ENCODE measurements at regions not wholly inside any gene's neighbourhood (a gene's known extent, or its start where the extent isn't known, plus 50 kb on each side); places are given as distances from the start of the nearest gene placed in this dataset.

- no peaks in the 10 kb centered on the region for H3K36me3 ChIP-seq (ENCODE audit: control insufficient read depth, insufficient read depth, low read length)
- H3K9me3 ChIP-seq (ENCODE audit: control insufficient read depth, insufficient read depth, low read length), result no peaks in the 10 kb centered on the region
- no peak overlapping the region for H3K4me3 ChIP-seq (ENCODE audit: low read depth, low read length)
- no peaks in the 10 kb centered on the region for H3K27me3 ChIP-seq (ENCODE audit: control insufficient read depth, insufficient read depth, low read length)
- no peak overlapping the region for H3K9ac ChIP-seq (ENCODE audit: low read depth, low read length)
- H3K4me1 ChIP-seq (ENCODE audit: control insufficient read depth, insufficient read depth, low read length), result no peaks in the 10 kb centered on the region
Measured at GRCh38 chr5:103458497-103459040, 104.0 kb downstream of the NUDT12 start.

GRCh38 chr5:103456476-103456875, 106.1 kb downstream of the NUDT12 start:
- Histone ChIP-seq H3K36me3 (ENCODE audit: control insufficient read depth, insufficient read depth, low read length) (no peaks in the 10 kb centered on the region), H3K27me3 (ENCODE audit: control insufficient read depth, insufficient read depth, low read length) (no peaks in the 10 kb centered on the region), H3K4me1 (ENCODE audit: control insufficient read depth, insufficient read depth, low read length) (no peaks in the 10 kb centered on the region), H3K4me3 (ENCODE audit: low read depth, low read length) (no peak overlapping the region), H3K9ac (ENCODE audit: low read depth, low read length) (no peak overlapping the region), H3K9me3 (ENCODE audit: control insufficient read depth, insufficient read depth, low read length) (no peaks in the 10 kb centered on the region)

GRCh38 chr5:103455796-103456195, 106.8 kb downstream of the NUDT12 start:
- H3K9ac ChIP-seq (ENCODE audit: low read depth, low read length), result no peak overlapping the region
- no peak overlapping the region for H3K4me3 ChIP-seq (ENCODE audit: low read depth, low read length)
- H3K36me3 ChIP-seq (ENCODE audit: control insufficient read depth, insufficient read depth, low read length), result no peaks in the 10 kb centered on the region
- no peaks in the 10 kb centered on the region for H3K9me3 ChIP-seq (ENCODE audit: control insufficient read depth, insufficient read depth, low read length)
- no peaks in the 10 kb centered on the region for H3K4me1 ChIP-seq (ENCODE audit: control insufficient read depth, insufficient read depth, low read length)
- H3K27me3 ChIP-seq (ENCODE audit: control insufficient read depth, insufficient read depth, low read length), result no peaks in the 10 kb centered on the region

- Histone ChIP-seq H3K9me3 (ENCODE audit: control insufficient read depth, insufficient read depth, low read length) (no peaks in the 10 kb centered on the region), H3K27me3 (ENCODE audit: control insufficient read depth, insufficient read depth, low read length) (no peaks in the 10 kb centered on the region), H3K4me3 (ENCODE audit: low read depth, low read length) (no peak overlapping the region), H3K9ac (ENCODE audit: low read depth, low read length) (no peak overlapping the region), H3K36me3 (ENCODE audit: control insufficient read depth, insufficient read depth, low read length) (no peaks in the 10 kb centered on the region), H3K4me1 (ENCODE audit: control insufficient read depth, insufficient read depth, low read length) (no peaks in the 10 kb centered on the region)
Measured at GRCh38 chr5:103454770-103455169, 107.8 kb downstream of the NUDT12 start.

- Histone ChIP-seq H3K4me1 (ENCODE audit: control insufficient read depth, insufficient read depth, low read length) (no peaks in the 10 kb centered on the region), H3K4me3 (ENCODE audit: low read depth, low read length) (no peak overlapping the region), H3K9ac (ENCODE audit: low read depth, low read length) (no peak overlapping the region), H3K27me3 (ENCODE audit: control insufficient read depth, insufficient read depth, low read length) (no peaks in the 10 kb centered on the region), H3K9me3 (ENCODE audit: control insufficient read depth, insufficient read depth, low read length) (no peaks in the 10 kb centered on the region), H3K36me3 (ENCODE audit: control insufficient read depth, insufficient read depth, low read length) (no peaks in the 10 kb centered on the region)
Measured at GRCh38 chr5:103452666-103453065, 109.9 kb downstream of the NUDT12 start.

- Histone ChIP-seq H3K27me3 (ENCODE audit: control insufficient read depth, insufficient read depth, low read length) (no peaks in the 10 kb centered on the region), H3K4me1 (ENCODE audit: control insufficient read depth, insufficient read depth, low read length) (no peaks in the 10 kb centered on the region), H3K36me3 (ENCODE audit: control insufficient read depth, insufficient read depth, low read length) (no peaks in the 10 kb centered on the region), H3K9me3 (ENCODE audit: control insufficient read depth, insufficient read depth, low read length) (no peaks in the 10 kb centered on the region), H3K9ac (ENCODE audit: low read depth, low read length) (no peak overlapping the region), H3K4me3 (ENCODE audit: low read depth, low read length) (no peak overlapping the region)
Measured at GRCh38 chr5:103452089-103452488, 110.5 kb downstream of the NUDT12 start.

- no peaks in the 10 kb centered on the region for H3K4me1 ChIP-seq (ENCODE audit: control insufficient read depth, insufficient read depth, low read length)
- H3K9ac ChIP-seq (ENCODE audit: low read depth, low read length), result no peak overlapping the region
- H3K4me3 ChIP-seq (ENCODE audit: low read depth, low read length), result no peak overlapping the region
- no peaks in the 10 kb centered on the region for H3K27me3 ChIP-seq (ENCODE audit: control insufficient read depth, insufficient read depth, low read length)
- H3K9me3 ChIP-seq (ENCODE audit: control insufficient read depth, insufficient read depth, low read length), result no peaks in the 10 kb centered on the region
- H3K36me3 ChIP-seq (ENCODE audit: control insufficient read depth, insufficient read depth, low read length), result no peaks in the 10 kb centered on the region
Measured at GRCh38 chr5:103451261-103451660, 111.3 kb downstream of the NUDT12 start.

GRCh38 chr5:103450333-103451061, 112.1 kb downstream of the NUDT12 start:
- no peak overlapping the region for H3K9ac ChIP-seq (ENCODE audit: low read depth, low read length)
- H3K27me3 ChIP-seq (ENCODE audit: control insufficient read depth, insufficient read depth, low read length), result no peaks in the 10 kb centered on the region
- no peaks in the 10 kb centered on the region for H3K9me3 ChIP-seq (ENCODE audit: control insufficient read depth, insufficient read depth, low read length)
- H3K4me1 ChIP-seq (ENCODE audit: control insufficient read depth, insufficient read depth, low read length), result no peaks in the 10 kb centered on the region
- H3K36me3 ChIP-seq (ENCODE audit: control insufficient read depth, insufficient read depth, low read length), result no peaks in the 10 kb centered on the region
- no peak overlapping the region for H3K4me3 ChIP-seq (ENCODE audit: low read depth, low read length)

- Histone ChIP-seq H3K27me3 (ENCODE audit: control insufficient read depth, insufficient read depth, low read length) (no peaks in the 10 kb centered on the region), H3K36me3 (ENCODE audit: control insufficient read depth, insufficient read depth, low read length) (no peaks in the 10 kb centered on the region)
Measured at GRCh38 chr5:103446813-103447212, 115.8 kb downstream of the NUDT12 start.

GRCh38 chr5:103445426-103446035, 117.1 kb downstream of the NUDT12 start:
- H3K36me3 ChIP-seq (ENCODE audit: control insufficient read depth, insufficient read depth, low read length), result no peaks in the 10 kb centered on the region
- no peaks in the 10 kb centered on the region for H3K4me1 ChIP-seq (ENCODE audit: control insufficient read depth, insufficient read depth, low read length)
- H3K9me3 ChIP-seq (ENCODE audit: control insufficient read depth, insufficient read depth, low read length), result no peaks in the 10 kb centered on the region
- no peak overlapping the region for H3K9ac ChIP-seq (ENCODE audit: low read depth, low read length)
- H3K27me3 ChIP-seq (ENCODE audit: control insufficient read depth, insufficient read depth, low read length), result no peaks in the 10 kb centered on the region
- no peak overlapping the region for H3K4me3 ChIP-seq (ENCODE audit: low read depth, low read length)

More at GRCh38 chr5:103446813-103447212, 115.8 kb downstream of the NUDT12 start:
- no peaks in the 10 kb centered on the region for H3K9me3 ChIP-seq (ENCODE audit: control insufficient read depth, insufficient read depth, low read length)
- H3K9ac ChIP-seq (ENCODE audit: low read depth, low read length), result no peak overlapping the region
- no peak overlapping the region for H3K4me3 ChIP-seq (ENCODE audit: low read depth, low read length)
- no peaks in the 10 kb centered on the region for H3K4me1 ChIP-seq (ENCODE audit: control insufficient read depth, insufficient read depth, low read length)

- H3K9me3 ChIP-seq (ENCODE audit: control insufficient read depth, insufficient read depth, low read length), result no peaks in the 10 kb centered on the region
- no peak overlapping the region for H3K4me3 ChIP-seq (ENCODE audit: low read depth, low read length)
- no peak overlapping the region for H3K9ac ChIP-seq (ENCODE audit: low read depth, low read length)
- H3K36me3 ChIP-seq (ENCODE audit: control insufficient read depth, insufficient read depth, low read length), result no peaks in the 10 kb centered on the region
- no peaks in the 10 kb centered on the region for H3K4me1 ChIP-seq (ENCODE audit: control insufficient read depth, insufficient read depth, low read length)
- H3K27me3 ChIP-seq (ENCODE audit: control insufficient read depth, insufficient read depth, low read length), result no peaks in the 10 kb centered on the region
Measured at GRCh38 chr5:103444333-103445038, 118.1 kb downstream of the NUDT12 start.

Measured in iPS-15b (cell line).